ENCODE measurements at regions not wholly inside any gene's neighbourhood (a gene's known extent, or its start where the extent isn't known, plus 50 kb on each side); places are given as distances from the start of the nearest gene placed in this dataset.

GRCh38 chr4:32189130-32189529 lies 1469.0 kb downstream of the PCDH7 start:
- no peak overlapping the region for H3K4me3 ChIP-seq (replicated peaks; ENCODE audit: low read depth, low read length)
- DNase-seq (ENCODE audit: extremely low read depth, low read depth): no peak
- no peak for TF ChIP-seq CTCF (IDR thresholded peaks at IDR 0.05; ENCODE audit: low read depth, low read length, missing control alignments)

GRCh38 chr4:32189788-32190187 lies 1469.6 kb downstream of the PCDH7 start:
- no peak for TF ChIP-seq CTCF (IDR thresholded peaks at IDR 0.05; ENCODE audit: low read depth, low read length, missing control alignments)
- H3K4me3 ChIP-seq (replicated peaks; ENCODE audit: low read depth, low read length): no peak overlapping the region
- no peak for DNase-seq (ENCODE audit: extremely low read depth, low read depth)

- no peak for DNase-seq (ENCODE audit: extremely low read depth, low read depth)
- no peak for TF ChIP-seq CTCF (IDR thresholded peaks at IDR 0.05; ENCODE audit: low read depth, low read length, missing control alignments)
- no peak overlapping the region for H3K4me3 ChIP-seq (replicated peaks; ENCODE audit: low read depth, low read length)
Observed at GRCh38 chr4:32191961-32192360, 1471.8 kb downstream of the PCDH7 start.

GRCh38 chr4:32192363-32192762 lies 1472.2 kb downstream of the PCDH7 start:
- no peak for DNase-seq (ENCODE audit: extremely low read depth, low read depth)
- no peak for TF ChIP-seq CTCF (IDR thresholded peaks at IDR 0.05; ENCODE audit: low read depth, low read length, missing control alignments)
- no peak overlapping the region for H3K4me3 ChIP-seq (replicated peaks; ENCODE audit: low read depth, low read length)

GRCh38 chr4:32192991-32193390 lies 1472.8 kb downstream of the PCDH7 start:
- no peak for TF ChIP-seq CTCF (IDR thresholded peaks at IDR 0.05; ENCODE audit: low read depth, low read length, missing control alignments)
- no peak overlapping the region for H3K4me3 ChIP-seq (replicated peaks; ENCODE audit: low read depth, low read length)
- no peak for DNase-seq (ENCODE audit: extremely low read depth, low read depth)

- no peak for DNase-seq (ENCODE audit: extremely low read depth, low read depth)
- H3K4me3 ChIP-seq (replicated peaks; ENCODE audit: low read depth, low read length): no peak overlapping the region
- no peak for TF ChIP-seq CTCF (IDR thresholded peaks at IDR 0.05; ENCODE audit: low read depth, low read length, missing control alignments)
Observed at GRCh38 chr4:32196950-32197688, 1477.0 kb downstream of the PCDH7 start.

- no peak overlapping the region for H3K4me3 ChIP-seq (replicated peaks; ENCODE audit: low read depth, low read length)
- no peak for DNase-seq (ENCODE audit: extremely low read depth, low read depth)
- TF ChIP-seq CTCF (IDR thresholded peaks at IDR 0.05; ENCODE audit: low read depth, low read length, missing control alignments): no peak
Observed at GRCh38 chr4:32199639-32200038, 1479.5 kb downstream of the PCDH7 start.

Data from HFF-Myc (cell line).